Right lobe of liver (tissue), 4 donors: ENCODE measurements at regions not wholly inside any gene's neighbourhood (a gene's known extent, or its start where the extent isn't known, plus 50 kb on each side); places are given as distances from the start of the nearest gene placed in this dataset.

Source experiments
- POLR2A ChIP-seq: fragments of 450-650 bp; IDR thresholded peaks from one replicate; pipeline ENCODE4 v1.6.1; 2017; ENCODE audit warnings: antibody characterized with exemption, mild to moderate bottlenecking
- TF ChIP-seq, protein P1 (sequence below), 4 donors: fragments of 200-600 bp in 3 of 4; fragments of 450-650 bp in 1 of 4; IDR thresholded peaks; one replicate each; pipeline versions ENCODE4 v1.5.1 to v1.8.0; 2016 to 2022; ENCODE audit warnings: antibody characterized with exemption in 4 of 4, mild to moderate bottlenecking in 2 of 4
- donor health status: DM: no; HTN: no; CAD: no.
- donor health status: DM: no; HTN: no; CAD: no.
- donor health status: DM: no; HTN: yes; CAD: no.

DNA sequence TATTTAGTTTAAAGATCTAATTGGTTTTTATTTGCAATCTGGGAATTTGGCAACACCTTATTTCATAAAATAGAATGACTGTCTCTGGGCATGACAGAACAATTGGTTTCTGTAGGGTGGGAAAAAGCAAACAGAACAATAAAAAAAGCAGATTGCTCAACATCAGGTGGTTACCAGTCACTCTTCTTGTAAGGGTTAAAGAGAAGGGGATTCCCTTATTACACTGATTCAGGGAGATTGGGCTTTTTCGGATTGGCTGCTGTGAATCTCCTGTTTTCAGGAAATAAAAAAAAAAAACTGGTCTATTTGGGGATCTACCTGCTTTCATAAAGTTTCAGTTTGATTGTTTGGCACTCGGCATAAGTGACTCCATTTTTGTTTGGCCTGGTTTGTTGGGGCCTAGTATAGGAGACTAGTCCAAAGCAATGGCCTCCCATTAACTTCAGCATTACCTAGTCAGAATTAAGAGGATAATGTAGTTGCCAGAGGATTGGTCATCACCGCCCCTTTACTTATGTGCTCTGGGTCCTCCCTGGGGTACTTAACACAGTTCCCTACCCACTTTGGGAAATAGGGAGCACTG lies 380.5 kb downstream of the IDS start:
- no peak for TF ChIP-seq POLR2A
- TF ChIP-seq, protein P1, sequence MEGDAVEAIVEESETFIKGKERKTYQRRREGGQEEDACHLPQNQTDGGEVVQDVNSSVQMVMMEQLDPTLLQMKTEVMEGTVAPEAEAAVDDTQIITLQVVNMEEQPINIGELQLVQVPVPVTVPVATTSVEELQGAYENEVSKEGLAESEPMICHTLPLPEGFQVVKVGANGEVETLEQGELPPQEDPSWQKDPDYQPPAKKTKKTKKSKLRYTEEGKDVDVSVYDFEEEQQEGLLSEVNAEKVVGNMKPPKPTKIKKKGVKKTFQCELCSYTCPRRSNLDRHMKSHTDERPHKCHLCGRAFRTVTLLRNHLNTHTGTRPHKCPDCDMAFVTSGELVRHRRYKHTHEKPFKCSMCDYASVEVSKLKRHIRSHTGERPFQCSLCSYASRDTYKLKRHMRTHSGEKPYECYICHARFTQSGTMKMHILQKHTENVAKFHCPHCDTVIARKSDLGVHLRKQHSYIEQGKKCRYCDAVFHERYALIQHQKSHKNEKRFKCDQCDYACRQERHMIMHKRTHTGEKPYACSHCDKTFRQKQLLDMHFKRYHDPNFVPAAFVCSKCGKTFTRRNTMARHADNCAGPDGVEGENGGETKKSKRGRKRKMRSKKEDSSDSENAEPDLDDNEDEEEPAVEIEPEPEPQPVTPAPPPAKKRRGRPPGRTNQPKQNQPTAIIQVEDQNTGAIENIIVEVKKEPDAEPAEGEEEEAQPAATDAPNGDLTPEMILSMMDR (IDR thresholded peaks at IDR 0.05): no peak
